ENCODE measurements at regions not wholly inside any gene's neighbourhood (a gene's known extent, or its start where the extent isn't known, plus 50 kb on each side); places are given as distances from the start of the nearest gene placed in this dataset.

GRCh38 chr13:34591129-34591528, 350.9 kb upstream of the NBEA start:
- no peak for DNase-seq

- DNase-seq, result no peak
These were observed 350.1 kb upstream of the NBEA start for GRCh38 chr13:34591900-34592529.

- no peak for DNase-seq
These were observed 348.4 kb upstream of the NBEA start for GRCh38 chr13:34593658-34594057.

GRCh38 chr13:34594507-34594906, 347.6 kb upstream of the NBEA start:
- no peak for DNase-seq

- no peak for DNase-seq
These were observed 333.7 kb upstream of the NBEA start for GRCh38 chr13:34608331-34608730.

GRCh38 chr13:34611671-34612070, 330.4 kb upstream of the NBEA start:
- no peak for DNase-seq

GRCh38 chr13:34617473-34618083, 324.5 kb upstream of the NBEA start:
- no peak for DNase-seq

GRCh38 chr13:34618654-34619053, 323.4 kb upstream of the NBEA start:
- DNase-seq, result no peak

- no peak for DNase-seq
These were observed 322.7 kb upstream of the NBEA start for GRCh38 chr13:34619326-34619725.

- no peak for DNase-seq
These were observed 321.8 kb upstream of the NBEA start for GRCh38 chr13:34620074-34620850.

GRCh38 chr13:34620862-34621261, 321.2 kb upstream of the NBEA start:
- no peak for DNase-seq

GRCh38 chr13:34623331-34623730, 318.7 kb upstream of the NBEA start:
- DNase-seq, result no peak

GRCh38 chr13:34627509-34628208, 314.4 kb upstream of the NBEA start:
- no peak for DNase-seq

- DNase-seq, result no peak
These were observed 313.8 kb upstream of the NBEA start for GRCh38 chr13:34628209-34628682.

GRCh38 chr13:34634448-34634847, 307.6 kb upstream of the NBEA start:
- DNase-seq, result no peak

GRCh38 chr13:34637138-34637537, 304.9 kb upstream of the NBEA start:
- DNase-seq, result no peak

- DNase-seq, result no peak
These were observed 304.4 kb upstream of the NBEA start for GRCh38 chr13:34637636-34638035.

GRCh38 chr13:34638897-34639296, 303.2 kb upstream of the NBEA start:
- no peak for DNase-seq

- DNase-seq, result no peak
These were observed 301.7 kb upstream of the NBEA start for GRCh38 chr13:34640179-34640992.

GRCh38 chr13:34640993-34641330, 301.1 kb upstream of the NBEA start:
- no peak for DNase-seq

- no peak for DNase-seq
These were observed 294.5 kb upstream of the NBEA start for GRCh38 chr13:34647379-34648150.

- DNase-seq, result no peak
These were observed 287.9 kb upstream of the NBEA start for GRCh38 chr13:34654203-34654602.
